ENCODE measurements at regions not wholly inside any gene's neighbourhood (a gene's known extent, or its start where the extent isn't known, plus 50 kb on each side); places are given as distances from the start of the nearest gene placed in this dataset.

GRCh38 chr11:134716582-134716981 lies 304.5 kb upstream of the B3GAT1 start:
- Histone ChIP-seq H3K4me1 (replicated peaks in 1 of 2; ENCODE audit: control insufficient read depth in 2 of 2, insufficient read depth in 2 of 2, low read length in 2 of 2) (peaks cover 0 to 6% of the 10 kb centered on the region in 2 experiments; a peak in 2 of 5 replicates), H3K9ac (ENCODE audit: insufficient read depth in 1 of 2, low read depth in 2 of 2, low read length in 2 of 2) (no peak overlapping the region), H3K4me2 (ENCODE audit: insufficient read depth, low read length) (no peak overlapping the region), H3K9me3 (replicated peaks; ENCODE audit: control insufficient read depth, insufficient read depth, low read depth, low read length) (no peaks in the 10 kb centered on the region), H3K36me3 (ENCODE audit: control insufficient read depth, insufficient read depth, low read length) (no peaks in the 10 kb centered on the region), H3K9me1 (ENCODE audit: control insufficient read depth, insufficient read depth, low read length) (no peaks in the 10 kb centered on the region), H3K79me2 (ENCODE audit: control insufficient read depth, insufficient read depth, low read length) (no peaks in the 10 kb centered on the region), H3K27ac (ENCODE audit: extremely low read depth, low read depth, low read length) (no peak overlapping the region), H4K20me1 (replicated peaks; ENCODE audit: control insufficient read depth, insufficient read depth, low read length) (no peaks in the 10 kb centered on the region), H2AFZ (ENCODE audit: low read depth, low read length) (no peak overlapping the region), H3K4me3 (no peak overlapping the region), H3K27me3 (ENCODE audit: control insufficient read depth in 2 of 2, insufficient read depth in 2 of 2, low read length in 2 of 2) (peaks cover 0 to 8% of the 10 kb centered on the region in 2 experiments; a peak in 2 of 5 replicates)
- intact Hi-C loops (cut with micrococcal nuclease) (no loop called here), in situ Hi-C loops (cut with MboI) (no loop called here)
- no TSS peak for BruUV-seq (replicated peaks)
- ChIA-PET POLR2A (interaction anchor here (0.6 kb wide), 1 partner anchor 254 kb away, joined by 4 read pairs; no protein-coding TSS in a partner anchor), CTCF (ENCODE audit: low intra/inter-chr PET ratio) (no interaction called here)
- WGBS (ENCODE audit: insufficient coverage, low coverage, missing lambda C conversion rate): 0% methylated on average over 4 of the region's 4 CpGs
- no peak for TF ChIP-seq CREB3 (tag; conservative IDR thresholded peaks at IDR 0.05; ENCODE audit: low read depth)
- no peak for TF ChIP-seq CCAR2 (IDR thresholded peaks at IDR 0.05; ENCODE audit: low read depth, low read length)
- DNase-seq (ENCODE audit: extremely low read depth in 1 of 4, low spot score in 3 of 4) (no peak), ATAC-seq (no peak), FAIRE-seq (no peak)

- in situ Hi-C loops (cut with MboI): no loop called here
- no peak overlapping the region for H2AFZ ChIP-seq (ENCODE audit: low read depth, low read length)
Measured at GRCh38 chr11:134714021-134714656, 302.1 kb upstream of the B3GAT1 start.

More at GRCh38 chr11:134714021-134714656, 302.1 kb upstream of the B3GAT1 start:
- no peak overlapping the region for H3K9ac ChIP-seq (ENCODE audit: insufficient read depth in 1 of 2, low read depth in 2 of 2, low read length in 2 of 2)
- FAIRE-seq (no peak), DNase-seq (ENCODE audit: extremely low read depth in 1 of 4, low spot score in 3 of 4) (no peak), ATAC-seq (no peak)
- intact Hi-C loops (cut with micrococcal nuclease): no loop called here
- no peaks in the 10 kb centered on the region for H3K9me1 ChIP-seq (ENCODE audit: control insufficient read depth, insufficient read depth, low read length)
- POLR2A ChIA-PET: no interaction called here
- no peak overlapping the region for H3K4me3 ChIP-seq
- no peaks in the 10 kb centered on the region for H3K9me3 ChIP-seq (replicated peaks; ENCODE audit: control insufficient read depth, insufficient read depth, low read depth, low read length)
- H3K36me3 ChIP-seq (ENCODE audit: control insufficient read depth, insufficient read depth, low read length): no peaks in the 10 kb centered on the region
- H3K4me1 ChIP-seq (replicated peaks in 1 of 2; ENCODE audit: control insufficient read depth in 2 of 2, insufficient read depth in 2 of 2, low read length in 2 of 2): peaks cover 0 to 6% of the 10 kb centered on the region in 2 experiments; a peak in 2 of 5 replicates
- TF ChIP-seq, protein P1, sequence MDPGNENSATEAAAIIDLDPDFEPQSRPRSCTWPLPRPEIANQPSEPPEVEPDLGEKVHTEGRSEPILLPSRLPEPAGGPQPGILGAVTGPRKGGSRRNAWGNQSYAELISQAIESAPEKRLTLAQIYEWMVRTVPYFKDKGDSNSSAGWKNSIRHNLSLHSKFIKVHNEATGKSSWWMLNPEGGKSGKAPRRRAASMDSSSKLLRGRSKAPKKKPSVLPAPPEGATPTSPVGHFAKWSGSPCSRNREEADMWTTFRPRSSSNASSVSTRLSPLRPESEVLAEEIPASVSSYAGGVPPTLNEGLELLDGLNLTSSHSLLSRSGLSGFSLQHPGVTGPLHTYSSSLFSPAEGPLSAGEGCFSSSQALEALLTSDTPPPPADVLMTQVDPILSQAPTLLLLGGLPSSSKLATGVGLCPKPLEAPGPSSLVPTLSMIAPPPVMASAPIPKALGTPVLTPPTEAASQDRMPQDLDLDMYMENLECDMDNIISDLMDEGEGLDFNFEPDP (CRISPR knock-in tag; IDR thresholded peaks at IDR 0.05): no peak
- no peak for TF ChIP-seq POLR3A (IDR thresholded peaks at IDR 0.05; ENCODE audit: borderline replicate concordance, extremely low read depth, insufficient read depth, insufficient read length)
- TF ChIP-seq HDAC3 (IDR thresholded peaks at IDR 0.05; ENCODE audit: borderline replicate concordance, partially characterized antibody): no peak
- no peak for TF ChIP-seq XRCC3 (IDR thresholded peaks at IDR 0.05)
- no peak for TF ChIP-seq ZBED1 (IDR thresholded peaks at IDR 0.05)
- TF ChIP-seq PHB2 (IDR thresholded peaks at IDR 0.05; ENCODE audit: low read depth): no peak
- TF ChIP-seq, protein P2, sequence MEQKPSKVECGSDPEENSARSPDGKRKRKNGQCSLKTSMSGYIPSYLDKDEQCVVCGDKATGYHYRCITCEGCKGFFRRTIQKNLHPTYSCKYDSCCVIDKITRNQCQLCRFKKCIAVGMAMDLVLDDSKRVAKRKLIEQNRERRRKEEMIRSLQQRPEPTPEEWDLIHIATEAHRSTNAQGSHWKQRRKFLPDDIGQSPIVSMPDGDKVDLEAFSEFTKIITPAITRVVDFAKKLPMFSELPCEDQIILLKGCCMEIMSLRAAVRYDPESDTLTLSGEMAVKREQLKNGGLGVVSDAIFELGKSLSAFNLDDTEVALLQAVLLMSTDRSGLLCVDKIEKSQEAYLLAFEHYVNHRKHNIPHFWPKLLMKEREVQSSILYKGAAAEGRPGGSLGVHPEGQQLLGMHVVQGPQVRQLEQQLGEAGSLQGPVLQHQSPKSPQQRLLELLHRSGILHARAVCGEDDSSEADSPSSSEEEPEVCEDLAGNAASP (IDR thresholded peaks at IDR 0.05): no peak
- 0% methylated on average over 10 of the region's 10 CpGs for WGBS (ENCODE audit: insufficient coverage, low coverage, missing lambda C conversion rate)
- H3K27ac ChIP-seq (ENCODE audit: extremely low read depth, low read depth, low read length): no peak overlapping the region
- no peaks in the 10 kb centered on the region for H3K79me2 ChIP-seq (ENCODE audit: control insufficient read depth, insufficient read depth, low read length)
- H4K20me1 ChIP-seq (replicated peaks; ENCODE audit: control insufficient read depth, insufficient read depth, low read length): no peaks in the 10 kb centered on the region; the same call in 1 of the 2 replicates
- H3K27me3 ChIP-seq (ENCODE audit: control insufficient read depth in 2 of 2, insufficient read depth in 2 of 2, low read length in 2 of 2): peaks cover 0 to 8% of the 10 kb centered on the region in 2 experiments; a peak in 2 of 5 replicates
- BruUV-seq (replicated peaks): no TSS peak
- CTCF ChIA-PET (ENCODE audit: low intra/inter-chr PET ratio): no interaction called here
- H3K4me2 ChIP-seq (ENCODE audit: insufficient read depth, low read length): no peak overlapping the region
